Renal cortex interstitium (tissue), 11 donors: ENCODE measurements at regions not wholly inside any gene's neighbourhood (a gene's known extent, or its start where the extent isn't known, plus 50 kb on each side); places are given as distances from the start of the nearest gene placed in this dataset.
"Not testable (repeated sequence)": the region's sequence is repeated elsewhere in the genome, so short reads cannot be mapped to it uniquely, and the experiment has no call there.

Source experiments
- DNase-seq, 11 donors: peaks; one replicate each; pipeline ENCODE4 v3.0.0-alpha.2; 2013; ENCODE audit warnings: low read depth in 9 of 11, low spot score in 4 of 11; ENCODE audit errors: extremely low read depth in 1 of 11

- no peak for DNase-seq
These were observed 126.6 kb upstream of the RGPD4 start for GRCh38 chr2:107700073-107700472.

GRCh38 chr2:107711941-107712340 is 114.8 kb upstream of the RGPD4 start:
- DNase-seq, result no peak

GRCh38 chr2:107712857-107713256 is 113.8 kb upstream of the RGPD4 start:
- DNase-seq, result no peak

- DNase-seq, result peak in 1 of 11 donors; percentile 18
These were observed 109.0 kb upstream of the RGPD4 start for GRCh38 chr2:107717661-107718060.

GRCh38 chr2:107719141-107719540 is 107.6 kb upstream of the RGPD4 start:
- DNase-seq, result no peak

- DNase-seq, result no peak
These were observed 106.9 kb upstream of the RGPD4 start for GRCh38 chr2:107719836-107720235.

GRCh38 chr2:107721178-107721577 is 105.5 kb upstream of the RGPD4 start:
- DNase-seq, result no peak

GRCh38 chr2:107721586-107721985 is 105.1 kb upstream of the RGPD4 start:
- no peak for DNase-seq

- DNase-seq, result not testable (repeated sequence)
These were observed 100.9 kb upstream of the RGPD4 start for GRCh38 chr2:107725824-107726223.

GRCh38 chr2:107727318-107727717 is 99.4 kb upstream of the RGPD4 start:
- DNase-seq, result no peak

- no peak for DNase-seq
These were observed 98.1 kb upstream of the RGPD4 start for GRCh38 chr2:107728586-107728985.

- no peak for DNase-seq
These were observed 97.3 kb upstream of the RGPD4 start for GRCh38 chr2:107729440-107729839.

GRCh38 chr2:107730898-107731297 is 95.8 kb upstream of the RGPD4 start:
- DNase-seq, result no peak

- DNase-seq, result no peak
These were observed 95.3 kb upstream of the RGPD4 start for GRCh38 chr2:107731435-107731834.

GRCh38 chr2:107735201-107735600 is 91.5 kb upstream of the RGPD4 start:
- DNase-seq, result no peak

- no peak for DNase-seq
These were observed 88.9 kb upstream of the RGPD4 start for GRCh38 chr2:107737756-107738155.

GRCh38 chr2:107738266-107738665 is 88.4 kb upstream of the RGPD4 start:
- DNase-seq, result peak in 10 of 11 donors; percentile 18 to 59 (median 38)

GRCh38 chr2:107740300-107740699 is 86.4 kb upstream of the RGPD4 start:
- DNase-seq, result no peak

GRCh38 chr2:107742460-107743027 is 84.1 kb upstream of the RGPD4 start:
- DNase-seq, result no peak

- no peak for DNase-seq
These were observed 83.4 kb upstream of the RGPD4 start for GRCh38 chr2:107743274-107743673.

GRCh38 chr2:107745100-107745499 is 81.6 kb upstream of the RGPD4 start:
- no peak for DNase-seq
